Esophagus muscularis mucosa (tissue), 4 donors: ENCODE measurements at regions not wholly inside any gene's neighbourhood (a gene's known extent, or its start where the extent isn't known, plus 50 kb on each side); places are given as distances from the start of the nearest gene placed in this dataset.
"Not testable (repeated sequence)": the region's sequence is repeated elsewhere in the genome, so short reads cannot be mapped to it uniquely, and the experiment has no call there.

Experiments
- DNase-seq: peaks from one replicate; pipeline ENCODE4 v3.0.0-alpha.2; 2017; ENCODE audit errors: extremely low spot score
- H3K27ac ChIP-seq, 4 donors: fragments of 200-600 bp; sonication (generic); replicated peaks in 1 of 4; 1 replicate in 3 of 4; 2 replicates in 1 of 4; pipeline ENCODE4 v1.5.1; 2016 to 2019; ENCODE audit warnings: mild to moderate bottlenecking in 1 of 4
- H3K27me3 ChIP-seq, 4 donors: fragments of 200-600 bp; sonication (generic); one replicate each; pipeline versions ENCODE4 v1.5.1 to v1.6.0; 2016 to 2019
- H3K36me3 ChIP-seq, 4 donors: fragments of 200-600 bp; sonication (generic); one replicate each; pipeline ENCODE4 v1.5.1; 2016 to 2019
- H3K4me1 ChIP-seq, 4 donors: fragments of 200-600 bp; sonication (generic); one replicate each; pipeline ENCODE4 v1.5.1; 2016 to 2019
- H3K4me3 ChIP-seq, 4 donors: fragments of 200-600 bp; sonication (generic); 1 replicate in 2 of 4; 2 replicates in 2 of 4; pipeline ENCODE4 v1.5.1; 2016 to 2019; ENCODE audit warnings: mild to moderate bottlenecking in 4 of 4, moderate library complexity in 1 of 4
- H3K9me3 ChIP-seq, 4 donors: fragments of 200-600 bp; sonication (generic); 1 replicate in 3 of 4; 2 replicates in 1 of 4; pipeline ENCODE4 v1.5.1; 2016 to 2019
- EP300 ChIP-seq: sonication (generic); formaldehyde crosslinking; IDR thresholded peaks from one replicate; pipeline ENCODE4 v1.6.1; 2017; ENCODE audit warnings: antibody characterized with exemption
- POLR2A ChIP-seq: fragments of 450-650 bp; IDR thresholded peaks from one replicate; pipeline ENCODE4 v1.6.1; 2017; ENCODE audit warnings: antibody characterized with exemption, moderate library complexity, mild to moderate bottlenecking, low read depth
- POLR2AphosphoS5 ChIP-seq, 2 donors: sonication (generic); formaldehyde crosslinking; IDR thresholded peaks; one replicate each; pipeline ENCODE4 v1.6.1; 2017; ENCODE audit warnings: antibody characterized with exemption in 2 of 2
- WGBS: methylation state at CpG from one replicate; pipeline ENCODE4 v1.1.5; 2018; 5-methylcytosine and 5-hydroxymethylcytosine counted together
- intact Hi-C: fragments of 100-400 bp; cut with DNase I; formaldehyde crosslinking; loops from one replicate; pipeline ENCODE4 v1.15.1; 2023
- TF ChIP-seq, protein P1 (sequence below), 3 experiments: fragments of 200-600 bp in 2 of 3; fragments of 450-650 bp in 1 of 3; sonication (generic) in 2 of 3; IDR thresholded peaks; one replicate each; pipeline ENCODE4 v1.5.1; 2017 to 2019; ENCODE audit warnings: antibody characterized with exemption in 3 of 3, mild to moderate bottlenecking in 2 of 3, moderate library complexity in 1 of 3

DNA sequence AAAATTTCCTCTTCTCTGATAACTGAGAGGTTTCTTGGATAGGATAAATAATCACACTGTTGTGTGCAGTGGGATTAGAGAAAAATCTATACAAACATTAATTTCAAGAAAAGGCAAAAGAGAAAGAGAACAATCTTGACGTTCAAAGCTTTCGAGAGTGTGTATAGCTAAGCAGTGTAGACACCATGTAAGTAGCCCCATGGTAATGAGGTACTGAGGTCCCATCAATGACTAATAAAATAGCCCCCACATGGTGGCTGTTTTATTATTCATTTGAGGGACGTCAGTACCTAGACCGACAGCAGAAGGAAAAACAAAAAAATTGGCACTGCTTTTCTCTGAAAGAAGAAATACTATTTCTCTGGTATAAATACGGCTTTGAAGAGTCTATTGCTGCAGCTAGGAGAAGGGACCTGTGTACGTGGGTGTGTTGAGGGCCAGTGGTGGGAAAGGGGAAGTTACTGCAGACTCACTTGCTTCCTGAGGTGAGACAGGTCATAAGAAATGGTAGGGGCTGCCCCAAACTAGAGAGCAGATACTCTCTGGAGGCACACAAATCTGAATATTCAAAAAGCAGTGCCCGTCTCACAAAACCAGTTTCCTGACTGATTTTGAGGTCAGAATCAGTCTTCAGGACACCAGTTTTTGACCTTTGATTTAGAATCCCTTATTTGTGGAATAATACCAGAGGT, 339.8 kb downstream of the EMP1 start:
- intact Hi-C loops: loop anchor here (10.0 kb wide), 1 partner anchor 262 kb away; no protein-coding TSS in a partner anchor
- Histone ChIP-seq H3K4me3 (no peak overlapping the region), H3K27ac (no peak overlapping the region), H3K27me3 (no peaks in the 10 kb centered on the region), H3K4me1 (no peaks in the 10 kb centered on the region), H3K36me3 (no peaks in the 10 kb centered on the region), H3K9me3 (no peaks in the 10 kb centered on the region)
- 62% methylated on average over 7 of the region's 7 CpGs for WGBS
- DNase-seq: no peak
- TF ChIP-seq, protein P1, sequence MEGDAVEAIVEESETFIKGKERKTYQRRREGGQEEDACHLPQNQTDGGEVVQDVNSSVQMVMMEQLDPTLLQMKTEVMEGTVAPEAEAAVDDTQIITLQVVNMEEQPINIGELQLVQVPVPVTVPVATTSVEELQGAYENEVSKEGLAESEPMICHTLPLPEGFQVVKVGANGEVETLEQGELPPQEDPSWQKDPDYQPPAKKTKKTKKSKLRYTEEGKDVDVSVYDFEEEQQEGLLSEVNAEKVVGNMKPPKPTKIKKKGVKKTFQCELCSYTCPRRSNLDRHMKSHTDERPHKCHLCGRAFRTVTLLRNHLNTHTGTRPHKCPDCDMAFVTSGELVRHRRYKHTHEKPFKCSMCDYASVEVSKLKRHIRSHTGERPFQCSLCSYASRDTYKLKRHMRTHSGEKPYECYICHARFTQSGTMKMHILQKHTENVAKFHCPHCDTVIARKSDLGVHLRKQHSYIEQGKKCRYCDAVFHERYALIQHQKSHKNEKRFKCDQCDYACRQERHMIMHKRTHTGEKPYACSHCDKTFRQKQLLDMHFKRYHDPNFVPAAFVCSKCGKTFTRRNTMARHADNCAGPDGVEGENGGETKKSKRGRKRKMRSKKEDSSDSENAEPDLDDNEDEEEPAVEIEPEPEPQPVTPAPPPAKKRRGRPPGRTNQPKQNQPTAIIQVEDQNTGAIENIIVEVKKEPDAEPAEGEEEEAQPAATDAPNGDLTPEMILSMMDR (IDR thresholded peaks at IDR 0.05): no peak
- TF ChIP-seq EP300: no peak
- no peak for TF ChIP-seq POLR2A
- no peak for TF ChIP-seq POLR2AphosphoS5 (IDR thresholded peaks at IDR 0.05)

- H3K4me3 ChIP-seq: peak overlapping the region in 2 of 4 donors; percentile 14 to 17
- no peak overlapping the region for H3K27ac ChIP-seq
- intact Hi-C loops: loop anchor here (2.0 to 10.0 kb wide), 2 partner anchors 172 to 260 kb away; no protein-coding TSS in a partner anchor
- TF ChIP-seq, protein P1 (IDR thresholded peaks at IDR 0.05): peak; percentile 43 to 76 (median 72)
- no peak for TF ChIP-seq POLR2AphosphoS5 (IDR thresholded peaks at IDR 0.05)
- no peak for DNase-seq
- H3K27me3 ChIP-seq: no peaks in the 10 kb centered on the region
- H3K9me3 ChIP-seq: no peaks in the 10 kb centered on the region
- no peaks in the 10 kb centered on the region for H3K36me3 ChIP-seq
- 35% methylated on average over 8 of the region's 8 CpGs for WGBS
- H3K4me1 ChIP-seq: no peaks in the 10 kb centered on the region
Observed at GRCh38 chr12:13534645-13535398, 338.3 kb downstream of the EMP1 start.

DNA sequence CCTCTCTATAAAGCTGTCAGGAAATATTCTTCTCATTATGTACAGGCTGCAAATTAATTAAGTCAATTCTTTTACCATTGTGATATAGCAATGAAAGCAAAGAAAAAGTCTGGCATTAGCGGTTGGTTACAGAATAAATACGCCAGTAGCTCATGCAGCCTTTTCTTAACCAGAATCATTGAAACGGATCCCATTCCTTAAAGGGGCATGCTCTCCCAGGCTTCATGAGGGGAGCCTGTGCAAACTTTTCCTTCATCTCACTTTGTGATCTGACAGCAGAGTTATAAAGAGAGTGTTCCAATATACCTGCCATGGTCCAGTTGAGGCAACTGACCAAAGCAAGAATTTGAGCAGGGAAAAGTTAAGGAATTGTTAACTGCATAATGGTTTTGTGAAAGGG, 337.7 kb downstream of the EMP1 start:
- H3K36me3 ChIP-seq: no peaks in the 10 kb centered on the region
- TF ChIP-seq EP300: no peak
- no peak for TF ChIP-seq POLR2A
- TF ChIP-seq, protein P1 (IDR thresholded peaks at IDR 0.05): no peak
- TF ChIP-seq POLR2AphosphoS5 (IDR thresholded peaks at IDR 0.05): no peak
- H3K9me3 ChIP-seq: no peaks in the 10 kb centered on the region
- peak overlapping the region in 1 of 4 donors; percentile 14 for H3K4me3 ChIP-seq
- H3K27ac ChIP-seq: no peak overlapping the region
- no peaks in the 10 kb centered on the region for H3K4me1 ChIP-seq
- intact Hi-C loops: loop anchor here (2.0 to 10.0 kb wide), 2 partner anchors 171 to 259 kb away; no protein-coding TSS in a partner anchor
- no peak for DNase-seq
- WGBS: 75% methylated on average over 3 of the region's 3 CpGs
- H3K27me3 ChIP-seq: no peaks in the 10 kb centered on the region

GRCh38 chr12:13530966-13531365, 334.4 kb downstream of the EMP1 start:
- no peak for DNase-seq
- intact Hi-C loops: loop anchor here (10.0 kb wide), 1 partner anchor 256 kb away; no protein-coding TSS in a partner anchor
- WGBS: 88% methylated on average over 7 of the region's 7 CpGs

GRCh38 chr12:13526185-13526921, 329.8 kb downstream of the EMP1 start:
- not testable (repeated sequence) for H3K4me3 ChIP-seq, H3K27ac ChIP-seq, H3K27me3 ChIP-seq, DNase-seq, H3K9me3 ChIP-seq, H3K36me3 ChIP-seq, H3K4me1 ChIP-seq
- intact Hi-C loops: loop anchor here (10.0 kb wide), 1 partner anchor 282 kb away; no protein-coding TSS in a partner anchor
- WGBS: 78% methylated on average over 1 of the region's 1 CpG

More at GRCh38 chr12:13530966-13531365, 334.4 kb downstream of the EMP1 start:
- no peaks in the 10 kb centered on the region for H3K4me1 ChIP-seq
- no peaks in the 10 kb centered on the region for H3K9me3 ChIP-seq
- no peak for TF ChIP-seq POLR2AphosphoS5 (IDR thresholded peaks at IDR 0.05)
- TF ChIP-seq, protein P1 (IDR thresholded peaks at IDR 0.05): no peak
- TF ChIP-seq EP300: no peak
- no peak for TF ChIP-seq POLR2A
- H3K36me3 ChIP-seq: no peaks in the 10 kb centered on the region
- H3K27me3 ChIP-seq: no peaks in the 10 kb centered on the region
- no peak overlapping the region for H3K27ac ChIP-seq
- H3K4me3 ChIP-seq: no peak overlapping the region
